DND-41 (cell line): ENCODE measurements at regions not wholly inside any gene's neighbourhood (a gene's known extent, or its start where the extent isn't known, plus 50 kb on each side); places are given as distances from the start of the nearest gene placed in this dataset.

Experiments
- ATAC-seq: fragments of 200-7000 bp; cut with Tn5 transposase; 3 replicates; pipeline ENCODE4 v1.9.1; 2021; ENCODE audit warnings: low read depth; ENCODE audit not compliant: insufficient read depth
- DNase-seq: peaks from one replicate; pipeline ENCODE4 v3.0.0-alpha.2; 2020
- H2AFZ ChIP-seq: 2 replicates; pipeline ENCODE4 v1.6.0; 2012; ENCODE audit warnings: low read depth, low read length
- H3K27ac ChIP-seq: 2 replicates; pipeline ENCODE4 v1.5.1; 2012; ENCODE audit warnings: low read length, inconsistent platforms
- H3K27me3 ChIP-seq: fragments of 200-600 bp; sonication (generic); 2 replicates; pipeline ENCODE4 v1.6.0; 2012; ENCODE audit warnings: low read length, mild to moderate bottlenecking, inconsistent platforms; ENCODE audit not compliant: insufficient read depth, poor library complexity
- H3K36me3 ChIP-seq: 2 replicates; pipeline ENCODE4 v1.5.1; 2012; ENCODE audit warnings: low read length, inconsistent platforms; ENCODE audit not compliant: insufficient read depth
- H3K4me1 ChIP-seq: 2 replicates; pipeline ENCODE4 v1.5.1; 2012; ENCODE audit warnings: mild to moderate bottlenecking, low read length; ENCODE audit not compliant: insufficient read depth
- H3K4me2 ChIP-seq: 2 replicates; pipeline ENCODE4 v1.6.0; 2012; ENCODE audit warnings: mild to moderate bottlenecking, moderate library complexity, low read length, inconsistent platforms; ENCODE audit not compliant: insufficient read depth
- H3K4me3 ChIP-seq, 2 experiments: fragments of 200-600 bp in 1 of 2; shearing (Covaris generic) in 1 of 2; 2 replicates each; pipeline ENCODE4 v1.5.1; 2012 to 2016; ENCODE audit warnings: inconsistent platforms in 2 of 2, low read length in 2 of 2, mild to moderate bottlenecking in 2 of 2, low read depth in 1 of 2, moderate library complexity in 1 of 2
- H3K79me2 ChIP-seq: 2 replicates; pipeline ENCODE4 v1.6.0; 2012; ENCODE audit warnings: low read length, inconsistent platforms; ENCODE audit not compliant: insufficient read depth
- H3K9ac ChIP-seq: 2 replicates; pipeline ENCODE4 v1.6.0; 2012; ENCODE audit warnings: low read depth, mild to moderate bottlenecking, inconsistent platforms, low read length, moderate library complexity
- H3K9me3 ChIP-seq: 2 replicates; pipeline ENCODE4 v1.5.1; 2012; ENCODE audit warnings: low read length, moderate library complexity, mild to moderate bottlenecking, inconsistent platforms; ENCODE audit not compliant: insufficient read depth, severe bottlenecking
- H4K20me1 ChIP-seq: 2 replicates; pipeline ENCODE4 v1.6.0; 2012; ENCODE audit warnings: low read length; ENCODE audit not compliant: insufficient read depth
- EZH2 ChIP-seq: IDR thresholded peaks from 3 replicates; pipeline ENCODE4 v1.6.1; 2012; ENCODE audit warnings: borderline replicate concordance, low read depth, mild to moderate bottlenecking, moderate library complexity, low read length, inconsistent platforms; ENCODE audit not compliant: severe bottlenecking
- TF ChIP-seq, protein P1 (sequence below): IDR thresholded peaks from 2 replicates; pipeline ENCODE4 v1.5.1; 2012; ENCODE audit warnings: borderline replicate concordance, low read length, moderate library complexity, mild to moderate bottlenecking; ENCODE audit not compliant: poor library complexity, severe bottlenecking; ENCODE audit errors: extremely low read depth

DNA sequence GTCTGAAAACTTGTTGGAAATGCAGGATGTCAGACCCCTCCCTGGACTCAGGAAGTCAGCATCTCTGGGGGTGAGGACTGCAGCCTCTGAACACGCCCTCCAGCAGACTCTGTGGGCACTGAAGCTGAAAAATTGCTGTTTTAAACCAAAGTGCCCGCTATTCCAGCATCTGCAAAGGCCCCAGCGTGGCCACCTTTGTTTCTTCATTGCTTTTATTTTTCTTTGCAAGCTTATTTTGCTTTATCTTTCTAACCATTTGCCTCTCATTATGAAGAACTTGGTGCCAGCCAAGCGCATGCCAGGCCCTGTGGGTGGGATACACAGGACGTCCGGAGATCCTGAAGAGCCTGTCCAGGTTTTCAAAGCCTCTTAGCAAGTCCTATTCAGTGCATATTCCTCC lies 203.9 kb upstream of the CST7 start:
- Histone ChIP-seq H3K9me3 (no peaks in the 10 kb centered on the region), H3K9ac (no peak overlapping the region), H4K20me1 (no peaks in the 10 kb centered on the region), H3K79me2 (no peaks in the 10 kb centered on the region), H3K27me3 (no peaks in the 10 kb centered on the region), H2AFZ (no peak overlapping the region), H3K36me3 (no peaks in the 10 kb centered on the region), H3K4me3 (no peak overlapping the region), H3K4me1 (peaks cover 55% of the 10 kb centered on the region), H3K27ac (peak overlapping the region; percentile 91; the same call in 1 of the 2 replicates), H3K4me2 (no peak overlapping the region)
- ATAC-seq (no peak), DNase-seq (no peak)
- TF ChIP-seq, protein P1, sequence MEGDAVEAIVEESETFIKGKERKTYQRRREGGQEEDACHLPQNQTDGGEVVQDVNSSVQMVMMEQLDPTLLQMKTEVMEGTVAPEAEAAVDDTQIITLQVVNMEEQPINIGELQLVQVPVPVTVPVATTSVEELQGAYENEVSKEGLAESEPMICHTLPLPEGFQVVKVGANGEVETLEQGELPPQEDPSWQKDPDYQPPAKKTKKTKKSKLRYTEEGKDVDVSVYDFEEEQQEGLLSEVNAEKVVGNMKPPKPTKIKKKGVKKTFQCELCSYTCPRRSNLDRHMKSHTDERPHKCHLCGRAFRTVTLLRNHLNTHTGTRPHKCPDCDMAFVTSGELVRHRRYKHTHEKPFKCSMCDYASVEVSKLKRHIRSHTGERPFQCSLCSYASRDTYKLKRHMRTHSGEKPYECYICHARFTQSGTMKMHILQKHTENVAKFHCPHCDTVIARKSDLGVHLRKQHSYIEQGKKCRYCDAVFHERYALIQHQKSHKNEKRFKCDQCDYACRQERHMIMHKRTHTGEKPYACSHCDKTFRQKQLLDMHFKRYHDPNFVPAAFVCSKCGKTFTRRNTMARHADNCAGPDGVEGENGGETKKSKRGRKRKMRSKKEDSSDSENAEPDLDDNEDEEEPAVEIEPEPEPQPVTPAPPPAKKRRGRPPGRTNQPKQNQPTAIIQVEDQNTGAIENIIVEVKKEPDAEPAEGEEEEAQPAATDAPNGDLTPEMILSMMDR, result no peak
- no peak for TF ChIP-seq EZH2

DNA sequence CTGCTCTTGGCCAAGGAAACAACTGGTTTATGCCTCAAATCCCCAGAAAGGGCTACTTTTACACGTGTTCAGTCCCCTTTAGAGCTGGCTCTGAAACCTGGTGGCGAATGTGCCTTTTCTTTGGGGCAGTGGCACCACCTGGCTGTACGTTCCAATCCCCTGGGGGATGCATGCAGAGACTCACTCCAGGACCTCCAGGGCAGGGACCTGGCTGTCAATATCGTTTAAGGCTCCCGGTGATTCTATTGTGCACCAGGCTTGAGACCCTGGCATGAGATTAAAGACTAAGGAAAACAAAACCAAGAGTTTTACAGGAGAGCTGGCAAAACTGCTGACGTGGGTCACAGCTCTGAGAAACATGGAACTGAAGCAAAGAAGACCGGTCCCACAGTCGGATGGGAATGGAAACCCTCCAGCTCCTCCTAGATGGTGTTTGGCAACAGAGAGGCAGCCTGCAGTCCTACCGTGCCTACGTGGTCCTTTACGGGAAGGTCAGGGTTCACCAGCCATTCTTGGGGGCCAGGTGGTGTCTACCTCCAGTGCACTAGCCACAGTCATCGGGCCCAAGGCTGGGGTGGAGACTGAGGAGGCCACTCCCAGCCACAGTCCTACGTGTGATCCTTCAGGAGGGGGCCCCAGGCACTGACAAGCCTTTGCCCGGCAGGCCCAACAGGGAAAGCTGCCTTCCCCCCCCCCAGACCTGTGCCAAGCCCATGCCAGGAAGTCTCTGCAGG lies 203.3 kb upstream of the CST7 start:
- Histone ChIP-seq H3K4me3 (no peak overlapping the region), H4K20me1 (no peaks in the 10 kb centered on the region), H3K79me2 (no peaks in the 10 kb centered on the region), H2AFZ (no peak overlapping the region), H3K4me1 (peaks cover 49% of the 10 kb centered on the region), H3K27me3 (no peaks in the 10 kb centered on the region), H3K9ac (no peak overlapping the region), H3K4me2 (no peak overlapping the region), H3K27ac (peak overlapping the region; percentile 91), H3K36me3 (no peaks in the 10 kb centered on the region), H3K9me3 (no peaks in the 10 kb centered on the region)
- no peak for TF ChIP-seq EZH2
- TF ChIP-seq, protein P1, result peak; percentile 12
- ATAC-seq (no peak), DNase-seq (no peak)

DNA sequence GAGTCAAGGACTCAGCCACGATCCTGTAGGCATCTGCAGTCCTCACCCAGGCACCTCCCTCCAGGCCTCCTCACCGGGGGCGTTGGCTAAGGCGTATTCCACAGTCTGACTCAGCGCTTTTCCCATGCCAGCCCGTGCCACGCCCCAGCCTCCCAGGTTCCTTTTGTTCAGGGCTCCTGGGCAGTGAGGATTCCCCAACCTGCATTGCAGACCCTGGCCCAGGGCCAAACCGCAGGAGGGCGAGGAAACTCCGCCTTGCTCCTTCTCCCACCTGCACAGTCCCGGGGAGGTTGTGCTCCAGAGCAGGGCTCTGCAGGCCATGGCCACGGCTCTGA lies 202.8 kb upstream of the CST7 start:
- Histone ChIP-seq H3K36me3 (no peaks in the 10 kb centered on the region), H3K4me3 (no peak overlapping the region), H3K79me2 (no peaks in the 10 kb centered on the region), H3K4me2 (peak overlapping the region; percentile 51; the same call in 1 of the 2 replicates), H3K9ac (peak overlapping the region; percentile 42; the same call in 1 of the 2 replicates), H3K27me3 (no peaks in the 10 kb centered on the region), H3K27ac (peak overlapping the region; percentile 91), H3K4me1 (peaks cover 44% of the 10 kb centered on the region), H3K9me3 (no peaks in the 10 kb centered on the region), H2AFZ (no peak overlapping the region), H4K20me1 (no peaks in the 10 kb centered on the region)
- ATAC-seq, result no peak
- TF ChIP-seq, protein P1, result no peak
- TF ChIP-seq EZH2, result no peak
- DNase-seq, result peak; percentile 20
